ENCODE measurements at regions not wholly inside any gene's neighbourhood (a gene's known extent, or its start where the extent isn't known, plus 50 kb on each side); places are given as distances from the start of the nearest gene placed in this dataset.

DNA sequence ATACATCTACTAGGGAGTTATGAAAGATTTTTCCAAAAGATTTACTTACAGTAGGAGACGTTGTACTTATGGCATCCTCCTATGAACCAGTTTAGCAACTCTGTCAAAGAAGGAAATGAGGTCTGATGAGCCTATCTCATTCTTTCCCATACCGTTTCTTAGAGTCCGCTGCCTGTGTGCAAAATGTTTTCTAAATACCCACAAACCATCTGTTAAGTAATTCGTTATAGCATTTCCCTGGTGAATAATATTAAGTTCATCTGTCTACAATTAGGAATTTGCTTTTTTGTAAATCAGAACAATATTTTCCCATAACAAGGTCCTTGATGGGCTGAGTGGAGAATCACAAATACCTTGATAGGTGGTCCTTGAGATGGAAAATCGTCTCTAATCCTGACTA is 178.8 kb upstream of the TMTC4 start:
- TF ChIP-seq CTCF (IDR thresholded peaks at IDR 0.05; ENCODE audit: low read depth, low read length, missing input control) = no peak
- TF ChIP-seq, protein P1, sequence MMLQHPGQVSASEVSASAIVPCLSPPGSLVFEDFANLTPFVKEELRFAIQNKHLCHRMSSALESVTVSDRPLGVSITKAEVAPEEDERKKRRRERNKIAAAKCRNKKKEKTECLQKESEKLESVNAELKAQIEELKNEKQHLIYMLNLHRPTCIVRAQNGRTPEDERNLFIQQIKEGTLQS (IDR thresholded peaks at IDR 0.05) = no peak
- no peak for TF ChIP-seq HNF4A (conservative IDR thresholded peaks at IDR 0.05)
- TF ChIP-seq SP1 (IDR thresholded peaks at IDR 0.05) = no peak
- no peak for TF ChIP-seq GABPA (IDR thresholded peaks at IDR 0.05 in 1 of 2, conservative IDR thresholded peaks at IDR 0.05 in 1 of 2)
- no peak for TF ChIP-seq EGR1 (IDR thresholded peaks at IDR 0.05; ENCODE audit: low read depth in 2 of 2)
- TF ChIP-seq JUND (IDR thresholded peaks at IDR 0.05) = no peak
- no peak for TF ChIP-seq TAF1 (conservative IDR thresholded peaks at IDR 0.05)
- TF ChIP-seq MAX (IDR thresholded peaks at IDR 0.05) = no peak
- no peak for TF ChIP-seq REST (IDR thresholded peaks at IDR 0.05)

All from liver (tissue), 3 donors.